HepG2 (cell line): ENCODE measurements at regions not wholly inside any gene's neighbourhood (a gene's known extent, or its start where the extent isn't known, plus 50 kb on each side); places are given as distances from the start of the nearest gene placed in this dataset.

Experiments used
- CBX5 ChIP-seq: sonication (generic); formaldehyde crosslinking; IDR thresholded peaks from 2 replicates; pipeline ENCODE4 v1.4.0; 2020; ENCODE audit warnings: missing genetic modification reagents, borderline replicate concordance
- EEA1 ChIP-seq: sonication (generic); formaldehyde crosslinking; IDR thresholded peaks from 2 replicates; pipeline ENCODE4 v1.5.1; 2020; ENCODE audit warnings: mild to moderate bottlenecking, missing genetic modification reagents, borderline replicate concordance
- NCOR1 ChIP-seq: fragments of 200-600 bp; sonication (generic); IDR thresholded peaks from 2 replicates; pipeline ENCODE4 v1.7.0; 2017; ENCODE audit warnings: antibody characterized with exemption, low read length, borderline replicate concordance
- POLR2AphosphoS5 ChIP-seq: IDR thresholded peaks from 2 replicates; pipeline ENCODE4 v1.6.1; 2012; ENCODE audit warnings: low read depth, low read length

DNA sequence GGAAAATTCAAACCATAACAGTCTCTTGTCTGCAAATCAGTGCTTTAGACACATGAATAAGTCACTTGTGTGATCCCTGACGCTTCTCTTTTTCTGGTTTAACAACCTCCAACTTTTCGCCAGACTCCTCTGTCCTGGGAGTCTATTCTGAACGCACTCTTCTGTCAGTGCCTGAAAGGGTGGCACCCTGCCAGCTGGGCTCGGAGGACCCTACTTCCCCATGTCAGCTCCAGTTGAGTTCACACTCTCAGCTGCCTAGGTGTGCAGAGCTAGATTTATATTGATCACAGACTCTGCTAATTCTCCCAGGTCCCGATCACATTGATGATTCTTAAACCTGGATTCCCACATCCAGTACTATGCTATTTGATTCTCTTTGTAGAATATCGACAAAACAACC is 649.1 kb downstream of the BNC2 start:
- TF ChIP-seq CBX5 (CRISPR knock-in tag) (no peak), EEA1 (no peak), POLR2AphosphoS5 (no peak), NCOR1 (no peak)
